GM18909 (cell line): ENCODE measurements at regions not wholly inside any gene's neighbourhood (a gene's known extent, or its start where the extent isn't known, plus 50 kb on each side); places are given as distances from the start of the nearest gene placed in this dataset.
A peak's percentile ranks its signal among the peaks of the same experiment; 100 is the strongest.
"Not testable (repeated sequence)": the region's sequence is repeated elsewhere in the genome, so short reads cannot be mapped to it uniquely, and the experiment has no call there.

Source experiments
- ATAC-seq: cut with Tn5 transposase; IDR thresholded peaks from one replicate; pipeline ENCODE4 v1.9.1; 2021; ENCODE audit warnings: mild to moderate bottlenecking; ENCODE audit not compliant: unreplicated experiment, poor library complexity

GRCh38 chr1:228796945-228797344 is 61.7 kb downstream of the RHOU start:
- not testable (repeated sequence) for ATAC-seq

GRCh38 chr1:228798035-228798434 is 62.8 kb downstream of the RHOU start:
- no peak for ATAC-seq

GRCh38 chr1:228798548-228798947 is 63.3 kb downstream of the RHOU start:
- no peak for ATAC-seq

GRCh38 chr1:228799924-228800323 is 64.6 kb downstream of the RHOU start:
- ATAC-seq = no peak

GRCh38 chr1:228801068-228801467 is 65.8 kb downstream of the RHOU start:
- no peak for ATAC-seq

- ATAC-seq = no peak
Measured at GRCh38 chr1:228802386-228803220, 67.3 kb downstream of the RHOU start.

GRCh38 chr1:228803421-228803820 is 68.1 kb downstream of the RHOU start:
- no peak for ATAC-seq

GRCh38 chr1:228804173-228804572 is 68.9 kb downstream of the RHOU start:
- no peak for ATAC-seq

- ATAC-seq = peak; percentile 78
Measured at GRCh38 chr1:228804640-228805413, 69.5 kb downstream of the RHOU start.

GRCh38 chr1:228807904-228808605 is 72.8 kb downstream of the RHOU start:
- ATAC-seq = no peak

- ATAC-seq = no peak
Measured at GRCh38 chr1:228809621-228810394, 74.5 kb downstream of the RHOU start.

GRCh38 chr1:228810395-228810758 is 75.1 kb downstream of the RHOU start:
- no peak for ATAC-seq

- ATAC-seq = peak; percentile 68
Measured at GRCh38 chr1:228810878-228811711, 75.8 kb downstream of the RHOU start.

- no peak for ATAC-seq
Measured at GRCh38 chr1:228811712-228812305, 76.5 kb downstream of the RHOU start.

GRCh38 chr1:228812961-228813360 is 77.7 kb downstream of the RHOU start:
- ATAC-seq = no peak

- ATAC-seq = no peak
Measured at GRCh38 chr1:228814176-228814575, 78.9 kb downstream of the RHOU start.

- no peak for ATAC-seq
Measured at GRCh38 chr1:228818296-228818695, 83.0 kb downstream of the RHOU start.

- no peak for ATAC-seq
Measured at GRCh38 chr1:228818928-228819630, 83.8 kb downstream of the RHOU start.
